ENCODE measurements at regions not wholly inside any gene's neighbourhood (a gene's known extent, or its start where the extent isn't known, plus 50 kb on each side); places are given as distances from the start of the nearest gene placed in this dataset.

DNA sequence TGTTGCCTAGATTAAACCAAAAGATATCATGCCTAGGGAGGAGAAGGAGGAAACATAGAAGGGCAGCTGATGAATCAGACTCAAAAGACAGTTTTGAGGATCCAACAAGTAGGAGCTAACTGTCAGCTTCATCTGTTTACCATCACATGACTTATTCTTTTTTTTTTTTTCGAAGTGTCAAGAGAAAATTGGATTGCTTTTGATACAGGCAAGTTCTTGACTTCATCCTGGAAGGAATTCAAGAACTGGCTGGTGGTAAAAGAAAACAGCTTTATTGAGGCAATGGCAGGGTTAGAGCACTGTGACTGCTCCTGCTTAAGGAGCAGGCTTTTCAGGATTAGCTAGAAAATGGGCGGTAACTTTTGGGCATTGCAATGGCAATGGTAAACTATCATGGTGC, 227.5 kb upstream of the KCNMB2 start:
- H3K27ac Mint-ChIP-seq = no peak overlapping the region
- H3K36me3 Mint-ChIP-seq (ENCODE audit: low read depth) = peaks cover 2% of the 10 kb centered on the region
- H3K27me3 Mint-ChIP-seq (ENCODE audit: low read depth, poor library complexity) = peaks cover 5% of the 10 kb centered on the region
- H3K4me3 Mint-ChIP-seq = no peak overlapping the region
- DNase-seq = no peak
- peaks cover 9% of the 10 kb centered on the region for H3K4me1 Mint-ChIP-seq
- no peaks in the 10 kb centered on the region for H3K9me3 Mint-ChIP-seq
- TF ChIP-seq, protein P1, sequence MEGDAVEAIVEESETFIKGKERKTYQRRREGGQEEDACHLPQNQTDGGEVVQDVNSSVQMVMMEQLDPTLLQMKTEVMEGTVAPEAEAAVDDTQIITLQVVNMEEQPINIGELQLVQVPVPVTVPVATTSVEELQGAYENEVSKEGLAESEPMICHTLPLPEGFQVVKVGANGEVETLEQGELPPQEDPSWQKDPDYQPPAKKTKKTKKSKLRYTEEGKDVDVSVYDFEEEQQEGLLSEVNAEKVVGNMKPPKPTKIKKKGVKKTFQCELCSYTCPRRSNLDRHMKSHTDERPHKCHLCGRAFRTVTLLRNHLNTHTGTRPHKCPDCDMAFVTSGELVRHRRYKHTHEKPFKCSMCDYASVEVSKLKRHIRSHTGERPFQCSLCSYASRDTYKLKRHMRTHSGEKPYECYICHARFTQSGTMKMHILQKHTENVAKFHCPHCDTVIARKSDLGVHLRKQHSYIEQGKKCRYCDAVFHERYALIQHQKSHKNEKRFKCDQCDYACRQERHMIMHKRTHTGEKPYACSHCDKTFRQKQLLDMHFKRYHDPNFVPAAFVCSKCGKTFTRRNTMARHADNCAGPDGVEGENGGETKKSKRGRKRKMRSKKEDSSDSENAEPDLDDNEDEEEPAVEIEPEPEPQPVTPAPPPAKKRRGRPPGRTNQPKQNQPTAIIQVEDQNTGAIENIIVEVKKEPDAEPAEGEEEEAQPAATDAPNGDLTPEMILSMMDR (IDR thresholded peaks at IDR 0.05) = no peak

- peaks cover 9% of the 10 kb centered on the region for H3K4me1 Mint-ChIP-seq
- H3K4me3 Mint-ChIP-seq = no peak overlapping the region
- H3K27ac Mint-ChIP-seq = no peak overlapping the region
- TF ChIP-seq, protein P1 (IDR thresholded peaks at IDR 0.05) = no peak
- peaks cover 11% of the 10 kb centered on the region for H3K27me3 Mint-ChIP-seq (ENCODE audit: low read depth, poor library complexity)
- DNase-seq = no peak
- H3K36me3 Mint-ChIP-seq (ENCODE audit: low read depth) = peaks cover 11% of the 10 kb centered on the region
- H3K9me3 Mint-ChIP-seq = peaks cover 9% of the 10 kb centered on the region
These were observed 225.3 kb upstream of the KCNMB2 start for GRCh38 chr3:178310949-178311348.

DNA sequence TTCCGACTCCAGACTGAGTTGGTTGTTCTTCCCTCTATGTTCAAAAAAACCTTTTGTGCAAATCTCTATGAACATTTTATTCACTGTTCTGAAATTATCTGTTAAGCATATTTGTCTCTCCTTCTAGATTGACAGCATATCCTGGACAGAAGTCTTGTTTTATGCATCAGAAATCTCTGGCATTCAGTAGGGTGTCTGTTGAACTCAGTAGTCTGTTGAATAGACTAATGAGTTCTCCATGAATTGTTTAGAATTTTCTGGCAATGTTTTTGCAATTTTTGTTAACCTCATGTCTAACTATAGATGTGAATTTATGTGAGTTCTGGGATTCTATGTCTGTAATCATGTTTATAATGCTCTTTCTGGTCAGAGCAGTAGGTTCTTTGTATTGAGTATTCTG, 222.5 kb upstream of the KCNMB2 start:
- DNase-seq = no peak
- Mint-ChIP-seq H3K27me3 (ENCODE audit: low read depth, poor library complexity) (peaks cover 11% of the 10 kb centered on the region), H3K9me3 (peaks cover 9% of the 10 kb centered on the region), H3K4me3 (no peak overlapping the region), H3K27ac (no peak overlapping the region), H3K4me1 (peaks cover 18% of the 10 kb centered on the region), H3K36me3 (ENCODE audit: low read depth) (peaks cover 11% of the 10 kb centered on the region)
- TF ChIP-seq, protein P1 (IDR thresholded peaks at IDR 0.05) = no peak

GRCh38 chr3:178318340-178318739, 217.9 kb upstream of the KCNMB2 start:
- H3K27ac Mint-ChIP-seq = no peak overlapping the region
- H3K27me3 Mint-ChIP-seq (ENCODE audit: low read depth, poor library complexity) = peaks cover 6% of the 10 kb centered on the region
- H3K9me3 Mint-ChIP-seq = peaks cover 9% of the 10 kb centered on the region
- peaks cover 11% of the 10 kb centered on the region for H3K36me3 Mint-ChIP-seq (ENCODE audit: low read depth)
- TF ChIP-seq, protein P1 (IDR thresholded peaks at IDR 0.05) = no peak
- no peak for DNase-seq
- peaks cover 40% of the 10 kb centered on the region for H3K4me1 Mint-ChIP-seq
- no peak overlapping the region for H3K4me3 Mint-ChIP-seq

DNA sequence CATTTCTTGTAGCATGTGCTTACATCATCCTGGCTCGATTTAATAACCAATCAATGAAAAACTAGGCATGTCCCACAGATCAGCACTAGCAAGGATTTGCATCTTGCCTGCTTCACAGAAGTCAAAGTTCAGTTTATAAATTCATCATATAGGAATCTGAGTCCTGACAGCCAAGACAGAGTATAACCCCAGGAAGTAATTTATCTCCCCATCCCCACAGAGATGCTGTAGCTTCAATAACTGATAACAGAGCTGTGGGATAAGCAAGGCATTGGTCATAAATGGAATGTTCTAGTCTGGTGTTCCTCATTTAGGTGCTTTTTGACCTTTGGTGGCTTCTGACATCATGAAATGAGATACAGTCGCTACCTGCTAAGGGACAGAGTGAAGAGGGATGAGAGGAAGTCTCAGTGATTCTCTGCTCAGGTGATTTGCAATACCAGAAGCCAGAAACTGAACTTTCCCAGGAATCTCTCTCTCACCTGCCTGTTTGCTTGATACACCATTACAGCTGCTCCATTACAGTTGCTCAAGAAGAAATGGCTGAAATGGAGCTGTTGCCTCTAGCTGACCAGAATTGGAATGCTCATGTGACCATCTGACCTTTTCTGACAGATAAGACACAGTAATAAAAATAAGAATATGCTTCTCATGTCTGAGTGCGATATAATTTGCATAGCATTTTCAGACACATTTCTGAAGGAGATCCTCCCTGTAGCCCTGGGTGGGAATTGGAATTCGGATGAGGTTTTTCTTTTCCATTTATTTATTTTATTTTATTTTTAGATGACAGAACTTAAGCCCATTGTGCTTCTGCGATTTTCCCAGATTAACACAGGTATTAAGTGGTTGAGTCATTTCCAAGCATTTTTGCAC, 217.1 kb upstream of the KCNMB2 start:
- H3K27ac Mint-ChIP-seq = no peak overlapping the region
- H3K27me3 Mint-ChIP-seq (ENCODE audit: low read depth, poor library complexity) = peaks cover 4% of the 10 kb centered on the region
- peaks cover 40% of the 10 kb centered on the region for H3K4me1 Mint-ChIP-seq
- peaks cover 4% of the 10 kb centered on the region for H3K36me3 Mint-ChIP-seq (ENCODE audit: low read depth)
- no peak overlapping the region for H3K4me3 Mint-ChIP-seq
- peaks cover 9% of the 10 kb centered on the region for H3K9me3 Mint-ChIP-seq
- DNase-seq = no peak
- TF ChIP-seq, protein P1 (IDR thresholded peaks at IDR 0.05) = no peak
